Progenitor cell of endocrine pancreas (in vitro differentiated cells): ENCODE measurements at regions not wholly inside any gene's neighbourhood (a gene's known extent, or its start where the extent isn't known, plus 50 kb on each side); places are given as distances from the start of the nearest gene placed in this dataset.

ENCODE experiments used
- DNase-seq: peaks from one replicate; pipeline ENCODE4 v3.0.0; 2021; ENCODE audit warnings: low spot score; ENCODE audit not compliant: unreplicated experiment
- H3K27ac Mint-ChIP-seq: 2 replicates; pipeline ENCODE4 v1.8.0; 2021; ENCODE audit warnings: mild to moderate bottlenecking, moderate library complexity, mixed read lengths
- H3K27me3 Mint-ChIP-seq: 2 replicates; pipeline ENCODE4 v1.8.0; 2021; ENCODE audit warnings: mixed read lengths
- H3K36me3 Mint-ChIP-seq: 2 replicates; pipeline ENCODE4 v1.8.0; 2022; ENCODE audit warnings: mixed read lengths; ENCODE audit not compliant: insufficient read depth
- H3K4me1 Mint-ChIP-seq: 2 replicates; pipeline ENCODE4 v1.8.0; 2021; ENCODE audit warnings: low read depth, mixed read lengths
- H3K4me3 Mint-ChIP-seq: 2 replicates; pipeline ENCODE4 v1.8.0; 2021; ENCODE audit warnings: low read depth, mild to moderate bottlenecking, moderate library complexity, mixed read lengths
- H3K9me3 Mint-ChIP-seq: 2 replicates; pipeline ENCODE4 v1.8.0; 2021; ENCODE audit warnings: low read depth, mixed read lengths
- TF ChIP-seq, protein P1 (sequence below): fragments of 200-600 bp; sonication (generic); IDR thresholded peaks from one replicate; pipeline ENCODE4 v1.5.0; 2021; ENCODE audit warnings: antibody characterized with exemption, mild to moderate bottlenecking; ENCODE audit not compliant: unreplicated experiment

DNA sequence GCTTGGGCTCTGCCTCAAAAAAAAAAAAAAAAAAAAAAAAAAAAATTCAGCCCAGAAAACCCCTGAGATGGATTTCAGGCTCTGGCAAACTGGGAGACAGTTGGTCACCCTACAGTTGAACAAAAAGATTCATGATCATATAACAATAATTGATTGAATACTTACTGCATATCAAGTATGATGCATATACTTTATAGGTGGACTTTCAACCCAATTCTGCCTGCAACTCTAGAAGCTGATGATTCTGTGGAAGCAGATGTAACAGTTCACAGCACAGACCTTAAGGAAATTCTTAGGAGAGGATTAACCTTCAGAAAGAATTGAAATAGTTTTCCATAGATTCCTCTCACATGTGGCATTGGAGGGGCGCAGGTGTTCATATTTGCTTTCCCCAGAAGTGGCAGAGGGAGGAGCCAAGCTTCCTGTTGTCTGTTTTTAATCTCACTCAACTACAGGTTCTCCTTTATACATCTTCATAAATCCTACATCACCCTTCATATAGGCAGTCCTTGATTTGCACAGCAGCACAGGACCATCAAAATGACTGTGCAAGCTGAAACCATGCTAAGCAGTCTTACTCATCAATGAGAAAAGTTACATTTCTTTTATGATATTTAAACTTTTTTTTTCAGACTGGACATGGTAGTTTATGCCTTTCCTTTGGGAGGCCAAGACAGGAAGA, 149.4 kb upstream of the KLF3 start:
- Mint-ChIP-seq H3K4me1 (no peaks in the 10 kb centered on the region), H3K27me3 (no peaks in the 10 kb centered on the region), H3K4me3 (no peak overlapping the region), H3K9me3 (no peaks in the 10 kb centered on the region), H3K27ac (no peak overlapping the region), H3K36me3 (no peaks in the 10 kb centered on the region)
- no peak for DNase-seq
- TF ChIP-seq, protein P1, sequence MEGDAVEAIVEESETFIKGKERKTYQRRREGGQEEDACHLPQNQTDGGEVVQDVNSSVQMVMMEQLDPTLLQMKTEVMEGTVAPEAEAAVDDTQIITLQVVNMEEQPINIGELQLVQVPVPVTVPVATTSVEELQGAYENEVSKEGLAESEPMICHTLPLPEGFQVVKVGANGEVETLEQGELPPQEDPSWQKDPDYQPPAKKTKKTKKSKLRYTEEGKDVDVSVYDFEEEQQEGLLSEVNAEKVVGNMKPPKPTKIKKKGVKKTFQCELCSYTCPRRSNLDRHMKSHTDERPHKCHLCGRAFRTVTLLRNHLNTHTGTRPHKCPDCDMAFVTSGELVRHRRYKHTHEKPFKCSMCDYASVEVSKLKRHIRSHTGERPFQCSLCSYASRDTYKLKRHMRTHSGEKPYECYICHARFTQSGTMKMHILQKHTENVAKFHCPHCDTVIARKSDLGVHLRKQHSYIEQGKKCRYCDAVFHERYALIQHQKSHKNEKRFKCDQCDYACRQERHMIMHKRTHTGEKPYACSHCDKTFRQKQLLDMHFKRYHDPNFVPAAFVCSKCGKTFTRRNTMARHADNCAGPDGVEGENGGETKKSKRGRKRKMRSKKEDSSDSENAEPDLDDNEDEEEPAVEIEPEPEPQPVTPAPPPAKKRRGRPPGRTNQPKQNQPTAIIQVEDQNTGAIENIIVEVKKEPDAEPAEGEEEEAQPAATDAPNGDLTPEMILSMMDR: no peak

DNA sequence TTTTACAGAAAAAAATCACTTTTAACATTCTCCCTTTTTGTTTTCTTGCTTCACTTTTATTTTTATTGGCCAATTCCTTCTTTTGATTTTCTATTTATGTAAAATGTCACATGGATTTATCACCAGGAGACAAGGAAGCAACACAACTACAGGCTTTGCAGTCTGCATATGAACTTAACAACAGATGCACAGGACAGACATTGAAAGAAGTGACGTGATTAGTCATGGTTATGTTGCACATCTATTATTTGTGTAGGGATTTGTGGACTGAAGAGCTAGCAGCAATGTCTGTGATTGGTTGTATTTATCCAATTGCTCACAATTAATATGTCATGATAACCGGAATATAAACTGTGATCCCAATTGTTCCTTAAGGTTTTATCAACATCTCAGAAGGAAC, 147.8 kb upstream of the KLF3 start:
- Mint-ChIP-seq H3K4me1 (no peaks in the 10 kb centered on the region), H3K36me3 (no peaks in the 10 kb centered on the region), H3K27me3 (no peaks in the 10 kb centered on the region), H3K4me3 (no peak overlapping the region), H3K27ac (no peak overlapping the region), H3K9me3 (peaks cover 3% of the 10 kb centered on the region)
- TF ChIP-seq, protein P1: no peak
- DNase-seq: no peak

DNA sequence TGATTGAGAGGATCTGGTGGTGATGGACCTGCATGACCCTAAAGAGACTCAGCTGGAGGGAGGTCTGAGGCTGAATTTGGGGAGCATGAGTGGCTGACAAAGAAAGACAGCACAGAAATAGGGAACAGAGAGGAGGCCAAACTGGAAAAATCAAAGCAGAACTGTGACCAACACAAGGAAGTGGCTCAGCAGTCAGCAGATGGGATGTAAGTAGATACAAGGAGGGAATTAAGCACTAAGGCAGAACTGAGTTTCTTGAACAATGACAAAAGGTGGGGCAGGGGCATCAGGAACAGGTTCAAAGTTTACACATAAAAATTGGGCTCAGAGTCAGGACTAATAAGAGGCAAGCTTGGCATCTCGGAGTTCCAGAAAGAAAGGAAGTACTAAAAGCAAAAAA, 144.3 kb upstream of the KLF3 start:
- Mint-ChIP-seq H3K27me3 (no peaks in the 10 kb centered on the region), H3K27ac (no peak overlapping the region)

DNA sequence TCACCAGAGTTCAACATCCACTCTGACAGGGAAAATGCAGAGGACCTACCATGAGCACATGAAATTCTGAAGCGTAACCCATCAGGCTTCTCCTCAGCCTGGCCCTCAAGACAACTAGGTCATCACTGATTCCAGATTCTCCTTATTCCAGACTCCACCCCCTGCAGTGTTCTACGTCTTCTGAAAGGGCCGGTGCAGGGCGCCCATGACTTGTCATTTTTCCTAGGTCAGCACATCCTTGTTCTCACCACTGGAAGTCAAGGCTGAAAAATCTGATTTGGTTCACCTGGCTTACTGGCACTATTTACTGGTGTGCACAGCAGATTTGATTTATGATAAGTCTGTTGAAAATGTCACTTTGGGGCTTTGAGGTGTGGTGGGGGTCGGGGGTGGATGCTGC, 140.9 kb upstream of the KLF3 start:
- no peaks in the 10 kb centered on the region for H3K36me3 Mint-ChIP-seq
- H3K9me3 Mint-ChIP-seq: peaks cover 8% of the 10 kb centered on the region
- no peaks in the 10 kb centered on the region for H3K4me1 Mint-ChIP-seq

More for the DNA sequence above, 144.3 kb upstream of the KLF3 start:
- Mint-ChIP-seq H3K36me3 (no peaks in the 10 kb centered on the region), H3K4me3 (no peak overlapping the region), H3K9me3 (peaks cover 6% of the 10 kb centered on the region), H3K4me1 (no peaks in the 10 kb centered on the region)
- TF ChIP-seq, protein P1: no peak
- no peak for DNase-seq

DNA sequence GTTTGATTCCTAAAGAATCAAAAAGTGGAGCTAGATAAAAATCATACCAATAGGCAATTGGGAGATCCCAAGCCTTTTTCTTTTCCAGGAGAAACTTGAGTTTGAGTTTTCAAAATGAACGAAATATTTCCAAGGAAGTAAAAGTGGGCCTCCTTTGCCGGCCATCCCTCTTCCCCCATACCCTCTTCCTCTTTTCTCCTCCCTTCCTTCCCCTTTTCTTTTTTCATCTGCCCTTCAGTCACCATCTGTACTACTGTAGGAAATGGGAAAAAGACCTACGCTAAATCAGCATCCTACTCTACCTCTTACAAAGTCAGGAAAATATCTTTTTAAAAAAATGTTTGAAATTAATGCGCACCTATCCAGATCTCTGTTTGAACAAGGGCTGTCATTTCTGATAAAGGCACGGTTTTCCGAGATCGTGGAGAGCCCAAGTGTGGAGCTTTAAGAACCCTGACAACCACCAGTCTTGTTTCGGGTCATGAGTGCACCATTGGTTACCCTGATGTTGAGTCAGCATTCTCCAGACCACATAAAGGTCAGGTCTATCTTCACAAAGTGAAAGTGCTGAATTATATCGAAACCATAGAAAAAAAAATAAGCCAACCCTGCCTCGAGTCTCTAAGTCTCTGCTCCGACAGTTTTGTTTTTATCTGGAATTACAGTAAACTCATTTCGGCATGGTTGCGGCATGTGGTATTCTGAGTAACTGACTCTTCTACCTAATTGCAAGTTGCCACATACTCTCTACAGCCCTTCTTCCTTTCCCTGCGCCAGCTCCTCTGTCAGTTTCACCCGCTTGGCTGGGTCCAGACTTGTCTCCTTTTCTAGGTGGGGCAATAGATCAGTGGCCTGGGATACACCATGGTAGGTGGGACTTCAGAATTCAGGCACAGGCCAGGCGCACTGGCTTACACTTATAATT, 140.2 kb upstream of the KLF3 start:
- no peaks in the 10 kb centered on the region for H3K36me3 Mint-ChIP-seq
- DNase-seq: no peak
- TF ChIP-seq, protein P1: no peak
- H3K27me3 Mint-ChIP-seq: no peaks in the 10 kb centered on the region
- H3K9me3 Mint-ChIP-seq: peaks cover 8% of the 10 kb centered on the region
- no peaks in the 10 kb centered on the region for H3K4me1 Mint-ChIP-seq
- H3K27ac Mint-ChIP-seq: no peak overlapping the region
- H3K4me3 Mint-ChIP-seq: no peak overlapping the region

More for the DNA sequence above, 140.9 kb upstream of the KLF3 start:
- H3K27me3 Mint-ChIP-seq: no peaks in the 10 kb centered on the region
- TF ChIP-seq, protein P1: no peak
- H3K27ac Mint-ChIP-seq: no peak overlapping the region
- DNase-seq: no peak
- no peak overlapping the region for H3K4me3 Mint-ChIP-seq
